H54 (cell line): ENCODE measurements at regions not wholly inside any gene's neighbourhood (a gene's known extent, or its start where the extent isn't known, plus 50 kb on each side); places are given as distances from the start of the nearest gene placed in this dataset.
"Not testable (repeated sequence)": the region's sequence is repeated elsewhere in the genome, so short reads cannot be mapped to it uniquely, and the experiment has no call there.

Experiments used
- DNase-seq: peaks from one replicate; pipeline ENCODE4 v3.0.0; 2011; ENCODE audit warnings: low spot score, mixed read lengths; ENCODE audit not compliant: insufficient read length
- FAIRE-seq: peaks from 3 replicates; lab custom pipeline; 2011; peaks lifted over from hg19 to GRCh38; lab: Jason Lieb, UNC
- POLR2A ChIP-seq: IDR thresholded peaks from 2 replicates; pipeline ENCODE4 v1.6.1; 2011; ENCODE audit warnings: low read depth, mild to moderate bottlenecking, low read length

DNA sequence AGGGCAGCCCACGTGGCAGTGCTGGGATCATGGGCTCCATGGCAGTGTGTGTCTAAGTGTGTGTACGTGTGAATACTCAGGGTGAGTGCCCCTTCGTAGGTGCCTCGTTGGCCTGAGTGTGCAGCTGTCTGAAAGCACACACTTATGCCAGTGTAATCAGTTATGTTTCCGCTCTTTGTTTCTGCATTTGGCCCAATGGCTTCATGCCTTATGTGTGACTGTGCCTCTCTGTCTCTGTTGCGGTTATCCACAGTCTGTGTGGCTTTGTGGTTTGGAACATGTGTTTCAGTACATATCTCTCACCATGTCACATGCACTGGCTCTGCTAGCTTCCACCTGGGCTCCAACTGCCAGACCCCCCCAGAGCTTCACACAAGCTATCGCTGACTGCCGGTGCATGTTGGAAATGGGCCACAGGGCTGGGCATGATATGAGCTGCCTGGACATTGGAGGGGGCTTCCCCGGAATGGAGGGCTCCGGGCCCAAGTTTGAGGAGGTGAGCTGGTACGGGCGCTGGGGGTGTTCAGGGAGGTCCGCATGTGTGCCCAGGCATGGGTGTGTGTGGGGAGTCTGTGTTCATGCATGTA, 70.3 kb upstream of the TINAGL1 start:
- FAIRE-seq, result peak; percentile 74
- TF ChIP-seq POLR2A, result no peak
- DNase-seq, result no peak

- FAIRE-seq, result no peak
- no peak for DNase-seq
- no peak for TF ChIP-seq POLR2A
Observed at GRCh38 chr1:31507221-31507620, 69.1 kb upstream of the TINAGL1 start.

DNA sequence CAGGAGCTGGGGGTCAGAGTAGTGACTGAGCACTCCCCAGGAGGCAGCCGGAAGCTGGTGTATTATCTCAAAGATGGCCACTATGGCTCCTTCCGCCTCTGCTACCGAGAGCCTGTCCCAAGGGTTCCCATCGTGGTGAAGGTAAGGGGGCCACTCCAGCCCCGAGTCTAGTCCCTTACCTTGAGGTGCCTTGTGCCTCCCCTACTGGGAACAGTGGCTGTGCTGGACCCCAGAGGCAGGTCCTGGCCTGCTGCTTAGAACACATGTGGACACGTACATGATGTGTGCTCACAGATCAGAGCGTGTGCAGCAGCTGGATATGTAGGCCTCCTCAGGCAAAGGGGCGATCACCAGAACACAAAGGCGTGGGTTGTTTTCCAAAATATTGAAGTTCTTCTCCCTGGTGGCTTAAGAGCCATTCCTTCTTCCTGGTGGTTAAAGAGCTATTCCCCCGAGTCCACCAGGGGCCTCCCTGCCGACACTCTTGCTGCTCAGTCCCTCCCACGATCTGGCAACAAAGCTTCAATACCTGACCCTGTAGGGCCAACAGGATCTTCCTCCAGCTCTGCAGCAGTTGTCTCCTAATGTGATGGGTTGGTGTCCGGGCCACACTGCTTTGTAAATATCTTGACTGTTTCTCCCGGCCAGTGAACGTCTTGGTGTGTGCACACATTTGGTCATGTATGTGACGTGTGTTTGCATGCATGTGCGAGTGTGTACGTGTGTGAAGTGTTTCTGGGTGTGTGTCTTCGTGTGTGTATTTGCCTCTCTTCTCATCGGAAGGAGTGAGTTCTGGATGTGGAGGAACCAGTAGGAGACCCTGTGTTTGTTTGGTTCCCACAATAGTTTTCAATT, 68.4 kb upstream of the TINAGL1 start:
- TF ChIP-seq POLR2A, result no peak
- FAIRE-seq (no peak), DNase-seq (no peak)

DNA sequence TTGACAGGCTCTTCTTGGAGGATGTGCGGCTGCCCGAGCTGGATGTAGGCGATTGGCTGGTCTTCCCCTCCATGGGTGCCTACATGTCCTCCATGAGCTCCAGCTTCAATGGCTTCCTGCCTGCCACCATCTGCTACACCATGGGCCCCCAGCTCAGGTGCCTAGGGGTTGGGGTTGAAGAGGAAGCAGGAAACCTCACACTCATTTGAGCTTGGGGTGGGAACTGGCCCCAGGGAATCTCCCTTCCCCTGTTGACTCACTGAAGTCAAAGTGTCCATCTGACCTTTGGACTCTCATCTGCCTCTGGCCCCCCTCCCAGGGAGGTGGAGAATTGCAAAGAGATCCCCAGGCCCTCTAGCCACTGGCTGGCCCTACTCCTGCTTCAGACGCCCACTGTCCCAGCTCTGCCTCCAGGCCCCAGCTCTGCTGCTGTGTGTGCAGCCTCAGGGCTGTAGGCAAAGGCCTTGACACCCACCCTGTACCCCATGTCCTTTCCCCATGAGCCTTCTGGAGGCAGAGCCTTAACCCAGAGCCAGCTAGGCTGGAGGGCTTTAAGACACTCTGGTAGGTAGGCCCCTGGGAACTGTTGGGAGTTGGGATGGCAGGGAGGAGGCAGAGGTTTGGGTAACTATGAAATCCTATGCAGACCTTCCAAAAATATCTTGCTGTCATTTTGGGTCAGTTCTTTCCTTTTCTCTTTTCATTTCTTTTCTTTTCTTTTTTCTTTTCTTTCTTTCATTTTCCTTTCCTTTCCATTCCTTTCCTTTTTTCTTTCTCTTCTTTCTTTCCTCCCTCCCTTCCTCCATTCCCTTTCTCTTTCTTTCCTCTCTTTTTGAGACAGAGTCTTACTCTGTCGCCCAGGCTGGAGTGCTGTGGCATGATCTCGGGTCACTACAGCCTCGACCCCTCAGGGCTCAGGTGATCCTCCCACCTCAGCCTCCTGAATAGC, 66.9 kb upstream of the TINAGL1 start:
- no peak for DNase-seq
- no peak for TF ChIP-seq POLR2A
- FAIRE-seq, result no peak

DNA sequence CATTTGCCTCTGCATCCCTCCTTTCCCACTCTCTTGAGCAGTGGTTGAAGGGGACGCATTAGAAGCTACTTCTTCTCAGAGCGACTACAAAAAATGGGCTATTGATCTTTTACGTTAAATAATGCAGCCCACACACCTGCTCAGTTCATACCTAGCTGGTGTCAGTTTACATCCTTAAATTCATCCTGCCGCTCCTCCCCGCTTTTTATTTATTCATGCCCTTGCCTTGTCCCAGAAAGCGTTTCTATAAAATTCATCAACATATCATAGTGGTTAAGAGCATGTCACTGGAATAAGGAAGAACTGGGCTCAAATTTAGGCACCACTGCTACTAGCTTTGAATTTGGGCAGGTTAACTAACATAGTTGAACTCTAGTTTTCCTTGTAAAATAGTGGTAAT, 66.0 kb upstream of the TINAGL1 start:
- DNase-seq (no peak), FAIRE-seq (no peak)

DNA sequence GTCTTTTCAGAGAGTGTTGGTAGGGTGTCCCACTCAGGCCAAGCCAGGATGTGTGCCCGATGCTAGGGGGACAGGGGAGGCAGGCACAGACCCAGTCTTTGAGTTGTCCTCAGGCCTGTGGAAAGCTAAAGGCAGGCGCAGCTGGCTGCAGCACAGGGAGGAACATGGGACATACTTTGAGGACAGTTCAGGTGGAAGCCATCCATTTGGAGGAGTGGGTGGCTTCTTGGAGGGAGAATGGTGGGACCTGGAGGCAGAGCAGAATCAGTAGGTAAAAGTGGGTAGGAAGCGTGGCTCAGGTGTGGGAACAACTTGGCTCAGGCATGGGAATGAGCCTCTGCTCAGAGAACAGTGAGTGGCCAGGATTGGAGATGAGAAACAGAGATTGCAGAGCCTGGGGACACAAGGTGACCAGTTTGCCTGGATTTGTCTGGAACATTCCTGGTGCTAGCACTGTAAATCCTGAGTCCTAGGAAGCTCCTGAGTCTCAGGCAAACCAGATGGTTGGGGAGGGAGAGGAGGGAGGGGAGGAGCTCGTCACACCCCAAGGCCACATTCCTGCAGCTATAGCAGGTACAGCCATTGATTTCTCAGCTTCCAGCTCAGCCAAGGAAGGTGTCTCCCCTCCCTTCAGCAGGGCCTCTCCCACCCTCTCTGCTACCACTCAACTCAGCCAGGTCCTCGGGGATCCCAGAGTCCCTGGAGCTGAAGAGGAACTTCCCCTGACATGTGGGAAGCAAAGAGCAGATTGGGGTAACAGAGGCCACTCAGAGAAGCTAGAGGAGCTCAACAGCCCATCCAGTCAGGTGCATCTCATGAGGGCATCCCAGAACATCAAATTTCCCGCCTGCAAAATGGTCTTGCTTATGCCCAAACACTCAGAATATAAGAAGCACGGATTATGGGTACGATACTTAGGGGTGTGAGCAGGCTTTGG, 65.2 kb upstream of the TINAGL1 start:
- no peak for TF ChIP-seq POLR2A
- DNase-seq, result no peak
- no peak for FAIRE-seq

More for the DNA sequence above, 66.0 kb upstream of the TINAGL1 start:
- TF ChIP-seq POLR2A, result no peak

DNA sequence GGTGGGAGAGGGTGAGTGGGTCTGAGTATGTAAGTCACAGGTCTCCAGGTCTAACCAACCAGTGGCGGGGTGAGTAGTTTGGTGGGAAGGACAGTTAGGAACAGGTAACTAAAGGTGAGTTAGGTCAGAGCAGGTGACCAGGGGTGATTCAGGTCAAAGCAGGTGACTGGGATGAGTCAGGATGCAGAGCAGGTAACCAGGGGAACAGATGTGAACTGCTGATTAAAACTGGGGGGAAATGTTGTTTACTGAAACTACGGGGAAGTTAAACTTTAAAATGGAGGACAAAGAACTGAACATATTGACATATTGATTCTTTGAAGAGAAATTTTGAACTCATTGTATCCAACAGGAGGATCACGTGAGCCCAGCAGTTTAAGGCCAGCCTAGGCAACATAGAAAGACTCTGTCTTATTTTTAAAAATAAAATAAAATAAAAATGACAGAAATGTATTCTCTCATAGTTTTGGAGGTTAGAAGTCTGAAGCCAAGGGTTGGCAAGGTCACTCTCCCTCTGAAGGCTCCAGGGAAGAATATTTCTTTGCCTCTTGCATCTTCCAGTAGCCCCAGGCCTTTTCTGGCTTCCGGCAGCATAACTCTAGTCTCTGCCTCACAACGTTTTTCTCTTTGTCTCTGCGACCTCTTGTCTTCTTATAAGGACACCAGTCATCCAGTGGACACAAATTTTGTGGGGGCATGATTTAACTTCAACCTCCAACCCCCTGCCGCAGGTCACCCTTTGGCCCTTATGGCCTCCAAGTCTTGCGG, 64.3 kb upstream of the TINAGL1 start:
- no peak for TF ChIP-seq POLR2A
- FAIRE-seq (no peak), DNase-seq (no peak)

- no peak for DNase-seq
- no peak for TF ChIP-seq POLR2A
- FAIRE-seq, result no peak
Observed at GRCh38 chr1:31514117-31514516, 62.2 kb upstream of the TINAGL1 start.

DNA sequence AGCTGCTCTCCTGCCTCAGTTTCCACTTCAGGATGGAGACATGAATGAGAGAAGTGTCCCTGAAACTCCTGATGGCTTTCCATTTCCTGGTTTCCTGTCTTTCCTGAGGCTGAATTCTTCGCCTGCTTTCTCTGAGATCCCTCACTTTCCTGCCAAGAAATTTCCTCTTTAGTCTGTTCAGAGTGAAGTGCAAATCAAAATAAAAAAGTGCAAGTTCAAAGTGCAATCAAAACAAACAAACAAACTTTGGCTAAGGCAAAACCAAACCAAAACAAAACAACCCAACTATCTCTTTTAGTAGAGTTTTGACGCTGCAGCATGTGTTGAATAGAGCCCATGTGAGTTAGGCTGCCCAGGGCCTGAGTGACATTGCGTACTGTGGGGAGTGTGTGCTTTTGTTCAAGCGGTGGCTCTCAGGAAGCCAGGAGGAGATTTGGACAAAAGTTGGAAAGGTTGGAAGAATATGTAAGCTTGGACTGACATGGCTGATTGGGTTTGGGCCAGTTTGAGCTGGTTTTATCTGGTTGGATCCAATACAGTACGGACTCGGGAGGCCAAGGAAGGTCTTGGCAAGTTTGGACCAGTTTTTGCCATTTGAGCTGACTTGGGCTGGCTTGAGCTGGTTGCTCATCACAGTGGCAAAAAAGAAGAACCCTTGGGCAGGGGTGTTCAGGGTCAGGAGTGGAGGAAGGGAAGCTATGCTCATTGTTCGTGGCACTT, 61.1 kb upstream of the TINAGL1 start:
- DNase-seq (no peak), FAIRE-seq (no peak)
- TF ChIP-seq POLR2A, result no peak

GRCh38 chr1:31515936-31516335, 60.4 kb upstream of the TINAGL1 start:
- DNase-seq (no peak), FAIRE-seq (no peak)
- no peak for TF ChIP-seq POLR2A

DNA sequence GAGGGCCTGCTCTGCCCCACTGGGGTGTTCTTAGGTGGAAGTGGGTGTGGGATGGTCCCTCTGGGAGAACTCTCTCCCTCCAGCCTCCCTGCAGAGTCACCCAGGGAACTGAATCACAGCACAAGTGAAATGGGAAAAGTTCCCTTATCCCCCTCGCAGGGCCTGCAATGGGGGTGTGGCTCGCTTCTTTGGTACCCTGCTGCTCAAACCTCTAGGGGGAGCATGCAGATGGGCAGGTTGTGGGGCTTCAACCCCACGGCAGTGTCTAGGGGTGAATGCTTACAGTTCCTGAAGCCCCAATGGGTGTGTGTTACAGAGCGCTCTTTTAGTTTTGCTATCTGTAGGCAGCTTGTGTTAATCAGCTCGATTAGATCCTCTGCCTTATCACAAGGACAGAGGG, 59.0 kb upstream of the TINAGL1 start:
- DNase-seq (no peak), FAIRE-seq (no peak)
- TF ChIP-seq POLR2A, result no peak

DNA sequence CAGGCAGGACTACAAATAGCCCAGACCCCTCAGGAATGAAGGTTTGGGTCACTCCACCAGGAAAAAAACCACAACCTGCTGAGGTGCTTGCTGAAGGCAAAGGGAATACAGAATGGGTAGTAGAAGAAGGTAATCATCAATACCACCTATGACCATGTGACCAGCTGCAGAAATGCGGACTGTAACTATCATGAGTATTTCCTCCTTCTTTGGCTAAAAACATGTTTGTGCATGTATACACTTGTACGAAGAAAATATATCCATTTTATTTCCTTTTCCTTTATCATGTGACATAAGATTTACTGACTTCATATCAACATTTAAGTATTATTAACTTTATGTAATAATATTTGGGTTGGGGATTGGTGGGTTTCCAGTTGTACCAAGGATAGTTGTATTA, 58.3 kb upstream of the TINAGL1 start:
- FAIRE-seq, DNase-seq: not testable (repeated sequence)
